HCT116 (cell line): ENCODE measurements at regions not wholly inside any gene's neighbourhood (a gene's known extent, or its start where the extent isn't known, plus 50 kb on each side); places are given as distances from the start of the nearest gene placed in this dataset.

Experiments used
- ATAC-seq: fragments of 200-7000 bp; cut with Tn5 transposase; 2 replicates; pipeline ENCODE4 v1.9.1; 2020; ENCODE audit warnings: mild to moderate bottlenecking, moderate library complexity
- BruUV-seq: library from RNA; stranded (reverse); fragments of 400-500 nt; replicated peaks from 2 replicates; lab custom pipeline; 2021; lab: Mats Ljungman, UMichigan
- CTCF ChIA-PET: fragments of 300-600 bp; sonication (Branson Sonifier 250); formaldehyde crosslinking; loops from one replicate; lab custom pipeline; 2021; ENCODE audit warnings: antibody characterized with exemption; lab: Charles Lee
- POLR2A ChIA-PET: fragments of 300-600, 350-600 bp; sonication (Branson Sonifier 250); formaldehyde crosslinking; loops from one replicate; lab custom pipeline; 2021; ENCODE audit warnings: antibody characterized with exemption; lab: Charles Lee
- RAD21 ChIA-PET, 2 experiments: fragments of 300-600 bp; sonication (Branson Sonifier 250); formaldehyde crosslinking; loops; one replicate each; lab custom pipeline; 2023; ENCODE audit warnings: low total read pairs in 2 of 2; ENCODE audit not compliant: uncharacterized antibody in 2 of 2, unreplicated experiment in 2 of 2, low non-redundant PET in 1 of 2; lab: Charles Lee
- DNase-seq: peaks from one replicate; pipeline ENCODE4 v3.0.0-alpha.2; 2010; ENCODE audit warnings: low read depth, low spot score
- H2AFZ ChIP-seq: fragments of 200-600 bp; shearing (Covaris generic), sonication (generic); 2 replicates; pipeline ENCODE4 v1.6.1; 2017; ENCODE audit warnings: low read depth, mixed run types, mixed read lengths, antibody characterized with exemption, low read length; ENCODE audit not compliant: poor library complexity, severe bottlenecking
- H3K27ac ChIP-seq: 2 replicates; pipeline ENCODE4 v1.5.1; 2012; ENCODE audit warnings: low read depth, low read length
- H3K27me3 ChIP-seq: fragments of 200-600 bp; sonication (generic); 2 replicates; pipeline ENCODE4 v1.6.1; 2016; ENCODE audit warnings: mixed run types, low read length, mixed read lengths; ENCODE audit not compliant: insufficient read depth
- H3K36me3 ChIP-seq, 2 experiments: fragments of 200-500 bp in 1 of 2; fragments of 200-600 bp in 1 of 2; sonication (Bioruptor generic) in 1 of 2; sonication (generic) in 1 of 2; 2 replicates each; pipeline versions ENCODE4 v1.5.1 to v1.6.1; 2014 to 2016; ENCODE audit warnings: low read length in 2 of 2, inconsistent platforms in 1 of 2, mixed read lengths in 1 of 2, mixed run types in 1 of 2; ENCODE audit not compliant: insufficient read depth in 2 of 2, control insufficient read depth in 1 of 2
- H3K4me1 ChIP-seq, 2 experiments: fragments of 200-600 bp in 1 of 2; sonication (generic) in 1 of 2; 2 replicates each; pipeline versions ENCODE4 v1.5.1 to v1.6.1; 2012 to 2017; ENCODE audit warnings: low read length in 2 of 2, inconsistent platforms in 1 of 2, mild to moderate bottlenecking in 1 of 2, mixed read lengths in 1 of 2, mixed run types in 1 of 2, moderate library complexity in 1 of 2; ENCODE audit not compliant: insufficient read depth in 2 of 2, control insufficient read depth in 1 of 2
- H3K4me2 ChIP-seq: fragments of 200-600 bp; sonication (generic); 2 replicates; pipeline ENCODE4 v1.6.1; 2017; ENCODE audit warnings: mixed run types, low read length, mixed read lengths
- H3K4me3 ChIP-seq, 2 experiments: fragments of 200-600 bp in 1 of 2; sonication (generic) in 1 of 2; replicated peaks in 1 of 2; 2 replicates each; pipeline ENCODE4 v1.5.1; 2011 to 2016; ENCODE audit warnings: low read length in 2 of 2, control low read depth in 1 of 2, low read depth in 1 of 2, mild to moderate bottlenecking in 1 of 2, mixed read lengths in 1 of 2, mixed run types in 1 of 2
- H3K79me2 ChIP-seq: fragments of 200-600 bp; sonication (generic); 2 replicates; pipeline ENCODE4 v1.6.1; 2017; ENCODE audit warnings: mild to moderate bottlenecking, mixed run types, low read length, moderate library complexity, mixed read lengths; ENCODE audit not compliant: insufficient read depth
- H3K9ac ChIP-seq: fragments of 200-600 bp; sonication (generic); 2 replicates; pipeline ENCODE4 v1.6.1; 2016; ENCODE audit warnings: low read length, mixed read lengths
- H3K9me2 ChIP-seq: fragments of 200-600 bp; sonication (generic), shearing (Covaris generic); 2 replicates; pipeline ENCODE4 v1.6.1; 2017; ENCODE audit warnings: mixed run types, mild to moderate bottlenecking, moderate library complexity; ENCODE audit not compliant: insufficient read depth
- H3K9me3 ChIP-seq, 2 experiments: fragments of 200-500 bp in 1 of 2; fragments of 200-600 bp in 1 of 2; sonication (Bioruptor generic) in 1 of 2; sonication (generic) in 1 of 2; 2 replicates each; pipeline ENCODE4 v1.6.1; 2014 to 2017; ENCODE audit warnings: low read length in 2 of 2, mixed read lengths in 2 of 2, inconsistent platforms in 1 of 2, low read depth in 1 of 2, mild to moderate bottlenecking in 1 of 2, mixed run types in 1 of 2, moderate library complexity in 1 of 2; ENCODE audit not compliant: control insufficient read depth in 1 of 2, insufficient read depth in 1 of 2
- H4K20me1 ChIP-seq: fragments of 200-600 bp; sonication (generic), shearing (Covaris generic); 2 replicates; pipeline ENCODE4 v1.6.1; 2017; ENCODE audit warnings: mixed run types, mild to moderate bottlenecking, moderate library complexity; ENCODE audit not compliant: insufficient read depth
- ATF3 ChIP-seq: IDR thresholded peaks from 2 replicates; pipeline ENCODE4 v1.6.1; 2012
- CBX3 ChIP-seq: IDR thresholded peaks from 2 replicates; pipeline ENCODE4 v1.6.1; 2012; ENCODE audit warnings: low read depth
- CEBPB ChIP-seq: IDR thresholded peaks from 2 replicates; pipeline ENCODE4 v1.6.1; 2012; ENCODE audit warnings: low read depth
- EGR1 ChIP-seq: IDR thresholded peaks from 2 replicates; pipeline ENCODE4 v1.6.1; 2012; ENCODE audit warnings: low read depth
- ELF1 ChIP-seq: IDR thresholded peaks from 2 replicates; pipeline ENCODE4 v1.6.1; 2012; ENCODE audit warnings: low read depth, borderline replicate concordance
- EZH2 ChIP-seq: fragments of 200-600 bp; sonication (generic); IDR thresholded peaks from 2 replicates; pipeline ENCODE4 v1.6.1; 2017; ENCODE audit warnings: antibody characterized with exemption, mixed run types
- EZH2phosphoT487 ChIP-seq: fragments of 200-600 bp; IDR thresholded peaks from 2 replicates; pipeline ENCODE4 v1.6.1; 2018; ENCODE audit warnings: antibody characterized with exemption, borderline replicate concordance
- FOSL1 ChIP-seq: IDR thresholded peaks from 2 replicates; pipeline ENCODE4 v1.6.1; 2012; ENCODE audit warnings: low read depth
- JUND ChIP-seq: IDR thresholded peaks from 2 replicates; pipeline ENCODE4 v1.6.1; 2012
- MAX ChIP-seq: IDR thresholded peaks from 2 replicates; pipeline ENCODE4 v1.6.1; 2012
- POLR2AphosphoS5 ChIP-seq: IDR thresholded peaks from 2 replicates; pipeline ENCODE4 v1.6.1; 2011; ENCODE audit warnings: mild to moderate bottlenecking, low read depth, low read length, moderate library complexity
- RAD21 ChIP-seq: IDR thresholded peaks from 2 replicates; pipeline ENCODE4 v1.6.1; 2012; ENCODE audit warnings: low read depth, mild to moderate bottlenecking
- REST ChIP-seq: IDR thresholded peaks from 2 replicates; pipeline ENCODE4 v1.6.1; 2012; ENCODE audit warnings: low read depth
- SIN3A ChIP-seq: IDR thresholded peaks from 2 replicates; pipeline ENCODE4 v1.6.1; 2012; ENCODE audit warnings: low read depth
- SP1 ChIP-seq: IDR thresholded peaks from 2 replicates; pipeline ENCODE4 v1.6.1; 2012; ENCODE audit warnings: low read depth
- YY1 ChIP-seq: IDR thresholded peaks from 2 replicates; pipeline ENCODE4 v1.6.1; 2011; ENCODE audit warnings: low read length, low read depth, moderate library complexity, mild to moderate bottlenecking; ENCODE audit not compliant: insufficient replicate concordance; ENCODE audit errors: extremely low read depth
- ZFX ChIP-seq: fragments of 450-650 bp; IDR thresholded peaks from 2 replicates; pipeline ENCODE4 v1.6.1; 2017
- ZNF274 ChIP-seq: fragments of 200-500 bp; sonication (Bioruptor generic); IDR thresholded peaks from 2 replicates; pipeline ENCODE4 v1.6.1; 2014; ENCODE audit warnings: mild to moderate bottlenecking, low read depth, low read length, inconsistent platforms
- intact Hi-C: fragments of 100-400 bp; cut with micrococcal nuclease; formaldehyde crosslinking; loops from 2 replicates; pipeline ENCODE4 v1.10.0; 2022

GRCh38 chr13:110065780-110066179 lies 241.2 kb downstream of the COL4A1 start:
- ChIA-PET RAD21 (no interaction called here), CTCF (no interaction called here), POLR2A (no interaction called here)
- H3K27ac ChIP-seq: no peak overlapping the region
- H4K20me1 ChIP-seq: no peaks in the 10 kb centered on the region
- ATAC-seq (no peak), DNase-seq (no peak)
- no peaks in the 10 kb centered on the region for H3K27me3 ChIP-seq
- H3K4me2 ChIP-seq: no peak overlapping the region
- H3K9me2 ChIP-seq: no peaks in the 10 kb centered on the region
- no peaks in the 10 kb centered on the region for H3K9me3 ChIP-seq
- H2AFZ ChIP-seq: no peak overlapping the region
- intact Hi-C loops: no loop called here
- H3K4me3 ChIP-seq: no peak overlapping the region
- H3K4me1 ChIP-seq: peaks cover 0 to 5% of the 10 kb centered on the region in 2 experiments; a peak in 1 of 4 replicates
- no peaks in the 10 kb centered on the region for H3K36me3 ChIP-seq
- TF ChIP-seq JUND: no peak
- TF ChIP-seq RAD21: no peak
- no peak for TF ChIP-seq ZFX
- TF ChIP-seq EZH2phosphoT487: no peak
- no peak for TF ChIP-seq EGR1
- TF ChIP-seq FOSL1: no peak
- TF ChIP-seq ATF3: no peak
- TF ChIP-seq ELF1: no peak
- no peak for TF ChIP-seq SP1
- no peak for TF ChIP-seq SIN3A
- TF ChIP-seq REST: no peak
- no peak for TF ChIP-seq ZNF274
- TF ChIP-seq MAX: no peak
- TF ChIP-seq CBX3: no peak
- no peak for TF ChIP-seq POLR2AphosphoS5
- TF ChIP-seq EZH2: no peak
- no peak for TF ChIP-seq CEBPB
- TF ChIP-seq YY1: no peak
- BruUV-seq: no TSS peak
- no peak overlapping the region for H3K9ac ChIP-seq
- no peaks in the 10 kb centered on the region for H3K79me2 ChIP-seq
